Lower leg skin (tissue), 3 donors: ENCODE measurements at regions not wholly inside any gene's neighbourhood (a gene's known extent, or its start where the extent isn't known, plus 50 kb on each side); places are given as distances from the start of the nearest gene placed in this dataset.
"Not testable (repeated sequence)": the region's sequence is repeated elsewhere in the genome, so short reads cannot be mapped to it uniquely, and the experiment has no call there.

ENCODE experiments used
- POLR2A ChIP-seq, 2 donors: fragments of 450-650 bp; IDR thresholded peaks; one replicate each; pipeline ENCODE4 v1.6.1; 2016 to 2017; ENCODE audit warnings: antibody characterized with exemption in 2 of 2, mild to moderate bottlenecking in 1 of 2, moderate library complexity in 1 of 2
- TF ChIP-seq, protein P1 (sequence below), 3 donors: fragments of 450-650 bp; IDR thresholded peaks; one replicate each; pipeline ENCODE4 v1.5.1; 2016; ENCODE audit warnings: antibody characterized with exemption in 3 of 3, mild to moderate bottlenecking in 3 of 3, moderate library complexity in 2 of 3

DNA sequence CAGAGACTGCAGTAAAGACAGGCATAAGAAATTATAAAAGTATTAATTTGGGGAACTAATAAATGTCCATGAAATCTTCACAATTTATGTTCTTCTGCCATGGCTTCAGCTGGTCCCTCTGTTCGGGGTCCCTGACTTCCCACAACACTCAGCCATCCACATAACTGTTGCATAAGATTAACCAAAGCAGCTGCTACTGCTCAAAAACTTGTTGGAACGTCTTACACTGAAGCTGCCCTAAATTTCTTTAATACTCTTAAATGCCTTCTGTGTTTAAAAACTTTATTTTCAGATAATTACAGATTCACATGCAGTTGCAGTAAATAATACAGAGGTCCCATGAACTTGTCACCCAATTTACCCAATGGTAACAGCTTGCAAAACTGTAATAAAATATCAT, 193.1 kb upstream of the DTNA start:
- TF ChIP-seq, protein P1, sequence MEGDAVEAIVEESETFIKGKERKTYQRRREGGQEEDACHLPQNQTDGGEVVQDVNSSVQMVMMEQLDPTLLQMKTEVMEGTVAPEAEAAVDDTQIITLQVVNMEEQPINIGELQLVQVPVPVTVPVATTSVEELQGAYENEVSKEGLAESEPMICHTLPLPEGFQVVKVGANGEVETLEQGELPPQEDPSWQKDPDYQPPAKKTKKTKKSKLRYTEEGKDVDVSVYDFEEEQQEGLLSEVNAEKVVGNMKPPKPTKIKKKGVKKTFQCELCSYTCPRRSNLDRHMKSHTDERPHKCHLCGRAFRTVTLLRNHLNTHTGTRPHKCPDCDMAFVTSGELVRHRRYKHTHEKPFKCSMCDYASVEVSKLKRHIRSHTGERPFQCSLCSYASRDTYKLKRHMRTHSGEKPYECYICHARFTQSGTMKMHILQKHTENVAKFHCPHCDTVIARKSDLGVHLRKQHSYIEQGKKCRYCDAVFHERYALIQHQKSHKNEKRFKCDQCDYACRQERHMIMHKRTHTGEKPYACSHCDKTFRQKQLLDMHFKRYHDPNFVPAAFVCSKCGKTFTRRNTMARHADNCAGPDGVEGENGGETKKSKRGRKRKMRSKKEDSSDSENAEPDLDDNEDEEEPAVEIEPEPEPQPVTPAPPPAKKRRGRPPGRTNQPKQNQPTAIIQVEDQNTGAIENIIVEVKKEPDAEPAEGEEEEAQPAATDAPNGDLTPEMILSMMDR (IDR thresholded peaks at IDR 0.05): not testable (repeated sequence)
- not testable (repeated sequence) for TF ChIP-seq POLR2A (IDR thresholded peaks at IDR 0.05)
